ENCODE measurements at regions not wholly inside any gene's neighbourhood (a gene's known extent, or its start where the extent isn't known, plus 50 kb on each side); places are given as distances from the start of the nearest gene placed in this dataset.

GRCh38 chr2:235343869-235344268 lies 150.0 kb upstream of the AGAP1 start:
- no peaks in the 10 kb centered on the region for H3K4me1 ChIP-seq
- Mint-ChIP-seq H3K4me3 (ENCODE audit: unreplicated experiment) (no peak overlapping the region), H3K27ac (ENCODE audit: unreplicated experiment) (no peak overlapping the region), H3K36me3 (ENCODE audit: insufficient read depth, unreplicated experiment) (no peaks in the 10 kb centered on the region), H3K4me1 (ENCODE audit: low read depth, unreplicated experiment) (no peaks in the 10 kb centered on the region), H3K9me3 (ENCODE audit: unreplicated experiment) (no peaks in the 10 kb centered on the region), H3K27me3 (ENCODE audit: insufficient read depth, unreplicated experiment) (peaks cover 6% of the 10 kb centered on the region)
- no peaks in the 10 kb centered on the region for H3K27me3 ChIP-seq (replicated peaks; ENCODE audit: control insufficient read depth, insufficient read depth, low read length)
- no peak for DNase-seq
- ChIA-PET POLR2A (no interaction called here), CTCF (no interaction called here)
- H3K9me3 ChIP-seq = no peaks in the 10 kb centered on the region
- TF ChIP-seq, protein P1, sequence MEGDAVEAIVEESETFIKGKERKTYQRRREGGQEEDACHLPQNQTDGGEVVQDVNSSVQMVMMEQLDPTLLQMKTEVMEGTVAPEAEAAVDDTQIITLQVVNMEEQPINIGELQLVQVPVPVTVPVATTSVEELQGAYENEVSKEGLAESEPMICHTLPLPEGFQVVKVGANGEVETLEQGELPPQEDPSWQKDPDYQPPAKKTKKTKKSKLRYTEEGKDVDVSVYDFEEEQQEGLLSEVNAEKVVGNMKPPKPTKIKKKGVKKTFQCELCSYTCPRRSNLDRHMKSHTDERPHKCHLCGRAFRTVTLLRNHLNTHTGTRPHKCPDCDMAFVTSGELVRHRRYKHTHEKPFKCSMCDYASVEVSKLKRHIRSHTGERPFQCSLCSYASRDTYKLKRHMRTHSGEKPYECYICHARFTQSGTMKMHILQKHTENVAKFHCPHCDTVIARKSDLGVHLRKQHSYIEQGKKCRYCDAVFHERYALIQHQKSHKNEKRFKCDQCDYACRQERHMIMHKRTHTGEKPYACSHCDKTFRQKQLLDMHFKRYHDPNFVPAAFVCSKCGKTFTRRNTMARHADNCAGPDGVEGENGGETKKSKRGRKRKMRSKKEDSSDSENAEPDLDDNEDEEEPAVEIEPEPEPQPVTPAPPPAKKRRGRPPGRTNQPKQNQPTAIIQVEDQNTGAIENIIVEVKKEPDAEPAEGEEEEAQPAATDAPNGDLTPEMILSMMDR (IDR thresholded peaks at IDR 0.05; ENCODE audit: insufficient read depth in 1 of 2, low read depth in 1 of 2, low read length in 1 of 2, severe bottlenecking in 1 of 2, unreplicated experiment in 1 of 2) = no peak
- no peaks in the 10 kb centered on the region for H3K36me3 ChIP-seq (ENCODE audit: control insufficient read depth, insufficient read depth, low read length)
- intact Hi-C loops (cut with micrococcal nuclease; ENCODE audit: unreplicated experiment) = no loop called here
- BruUV-seq (replicated peaks) = no TSS peak
- H3K4me3 ChIP-seq (ENCODE audit: low read depth, low read length) = no peak overlapping the region

DNA sequence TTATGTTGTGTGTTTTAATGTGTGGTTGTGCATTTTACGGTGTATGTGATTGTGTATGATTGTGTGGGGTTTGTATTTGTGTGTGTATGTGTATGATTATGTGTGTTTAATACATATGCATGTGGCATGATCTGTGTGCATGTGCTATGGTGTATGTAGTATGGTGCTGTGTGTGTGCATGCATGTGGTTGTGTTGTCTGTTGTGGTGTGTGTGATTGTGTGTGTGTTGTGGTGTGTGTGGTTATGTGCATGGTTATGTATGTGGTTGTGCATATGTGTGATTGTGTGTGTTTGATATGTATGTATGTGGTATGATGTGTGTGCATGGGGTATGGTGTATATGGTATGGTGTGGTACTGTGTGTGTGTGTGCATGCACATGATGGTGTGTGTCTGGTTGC lies 148.1 kb upstream of the AGAP1 start:
- Mint-ChIP-seq H3K9me3 (ENCODE audit: unreplicated experiment) (no peaks in the 10 kb centered on the region), H3K27ac (ENCODE audit: unreplicated experiment) (no peak overlapping the region), H3K27me3 (ENCODE audit: insufficient read depth, unreplicated experiment) (peaks cover 6% of the 10 kb centered on the region), H3K4me3 (ENCODE audit: unreplicated experiment) (no peak overlapping the region), H3K4me1 (ENCODE audit: low read depth, unreplicated experiment) (no peaks in the 10 kb centered on the region), H3K36me3 (ENCODE audit: insufficient read depth, unreplicated experiment) (no peaks in the 10 kb centered on the region)
- no peaks in the 10 kb centered on the region for H3K36me3 ChIP-seq (ENCODE audit: control insufficient read depth, insufficient read depth, low read length)
- TF ChIP-seq, protein P1 (IDR thresholded peaks at IDR 0.05; ENCODE audit: insufficient read depth in 1 of 2, low read depth in 1 of 2, low read length in 1 of 2, severe bottlenecking in 1 of 2, unreplicated experiment in 1 of 2) = no peak
- DNase-seq = no peak
- ChIA-PET POLR2A (no interaction called here), CTCF (no interaction called here)
- no peak overlapping the region for H3K4me3 ChIP-seq (ENCODE audit: low read depth, low read length)
- intact Hi-C loops (cut with micrococcal nuclease; ENCODE audit: unreplicated experiment) = no loop called here
- BruUV-seq (replicated peaks) = no TSS peak
- no peaks in the 10 kb centered on the region for H3K4me1 ChIP-seq
- H3K9me3 ChIP-seq = no peaks in the 10 kb centered on the region
- no peaks in the 10 kb centered on the region for H3K27me3 ChIP-seq (replicated peaks; ENCODE audit: control insufficient read depth, insufficient read depth, low read length)

DNA sequence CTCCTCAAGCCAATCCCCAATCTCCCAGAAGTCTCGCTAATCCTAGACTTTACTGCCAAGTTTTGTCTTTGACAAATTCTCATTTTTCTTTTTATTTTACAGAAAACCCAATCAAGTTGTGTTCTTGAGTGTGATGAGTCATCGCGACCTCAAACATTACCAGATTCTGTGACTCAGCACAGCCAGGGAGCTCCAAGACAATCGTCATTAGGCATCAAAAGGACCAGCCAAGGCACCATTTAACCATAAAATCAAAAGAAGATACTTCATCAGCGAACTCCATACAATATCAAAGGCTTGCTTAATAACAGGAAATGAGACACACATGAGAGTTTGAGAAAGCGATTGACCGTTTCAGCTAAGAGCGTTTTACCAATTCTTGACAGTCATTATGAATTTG lies 146.2 kb upstream of the AGAP1 start:
- no peak overlapping the region for H3K4me3 Mint-ChIP-seq (ENCODE audit: unreplicated experiment)
- no peaks in the 10 kb centered on the region for H3K36me3 ChIP-seq (ENCODE audit: control insufficient read depth, insufficient read depth, low read length)
- POLR2A ChIA-PET = no interaction called here
- H3K4me1 ChIP-seq = no peaks in the 10 kb centered on the region
- H3K4me3 ChIP-seq (ENCODE audit: low read depth, low read length) = no peak overlapping the region
- no peaks in the 10 kb centered on the region for H3K9me3 Mint-ChIP-seq (ENCODE audit: unreplicated experiment)
- TF ChIP-seq, protein P1 (IDR thresholded peaks at IDR 0.05; ENCODE audit: insufficient read depth in 1 of 2, low read depth in 1 of 2, low read length in 1 of 2, severe bottlenecking in 1 of 2, unreplicated experiment in 1 of 2) = no peak
- H3K27ac Mint-ChIP-seq (ENCODE audit: unreplicated experiment) = no peak overlapping the region
- no peaks in the 10 kb centered on the region for H3K4me1 Mint-ChIP-seq (ENCODE audit: low read depth, unreplicated experiment)
- DNase-seq = no peak
- intact Hi-C loops (cut with micrococcal nuclease; ENCODE audit: unreplicated experiment) = no loop called here
- CTCF ChIA-PET = no interaction called here
- peaks cover 8% of the 10 kb centered on the region for H3K27me3 Mint-ChIP-seq (ENCODE audit: insufficient read depth, unreplicated experiment)
- no peaks in the 10 kb centered on the region for H3K27me3 ChIP-seq (replicated peaks; ENCODE audit: control insufficient read depth, insufficient read depth, low read length)
- no peaks in the 10 kb centered on the region for H3K36me3 Mint-ChIP-seq (ENCODE audit: insufficient read depth, unreplicated experiment)
- no TSS peak for BruUV-seq (replicated peaks)
- H3K9me3 ChIP-seq = no peaks in the 10 kb centered on the region
